Common myeloid progenitor, CD34-positive (primary cell): ENCODE measurements at regions not wholly inside any gene's neighbourhood (a gene's known extent, or its start where the extent isn't known, plus 50 kb on each side); places are given as distances from the start of the nearest gene placed in this dataset.

Experiments used
- CTCF ChIA-PET: fragments of 350-600 bp; sonication (Branson Sonifier 250); formaldehyde crosslinking; loops from one replicate; lab custom pipeline; 2021; ENCODE audit warnings: antibody characterized with exemption; lab: Charles Lee
- POLR2A ChIA-PET: fragments of 350-600 bp; sonication (Branson Sonifier 250); formaldehyde crosslinking; loops from one replicate; lab custom pipeline; 2021; ENCODE audit warnings: antibody characterized with exemption; lab: Charles Lee
- DNase-seq, 3 donors: peaks; one replicate each; pipeline versions ENCODE4 v3.0.0 to v3.0.0-alpha.2; 2013
- H3K27ac ChIP-seq, 2 experiments: 1 replicate in 1 of 2; 2 replicates in 1 of 2; pipeline ENCODE4 v1.7.0; 2013; ENCODE audit warnings: inconsistent platforms in 2 of 2, low read length in 2 of 2, mild to moderate bottlenecking in 2 of 2, low read depth in 1 of 2, moderate library complexity in 1 of 2; ENCODE audit not compliant: severe bottlenecking in 2 of 2, insufficient read depth in 1 of 2, poor library complexity in 1 of 2
- H3K27me3 ChIP-seq, 5 experiments: replicated peaks in 2 of 5; 1 replicate in 3 of 5; 2 replicates in 2 of 5; pipeline versions ENCODE4 v1.6.1 to v1.7.0; 2013; ENCODE audit warnings: low read length in 4 of 5, mild to moderate bottlenecking in 2 of 5, moderate library complexity in 2 of 5, inconsistent platforms in 1 of 5; ENCODE audit not compliant: insufficient read depth in 5 of 5, control insufficient read depth in 4 of 5
- H3K36me3 ChIP-seq, 4 experiments: 1 replicate in 2 of 4; 2 replicates in 2 of 4; pipeline versions ENCODE4 v1.6.1 to v1.7.0; 2013; ENCODE audit warnings: low read length in 3 of 4, control low read depth in 1 of 4, mild to moderate bottlenecking in 1 of 4; ENCODE audit not compliant: control insufficient read depth in 4 of 4, insufficient read depth in 4 of 4
- H3K4me1 ChIP-seq, 4 experiments: 1 replicate in 3 of 4; 2 replicates in 1 of 4; pipeline versions ENCODE4 v1.6.1 to v1.7.1; 2013; ENCODE audit warnings: low read length in 3 of 4, mild to moderate bottlenecking in 3 of 4, control low read depth in 1 of 4, inconsistent platforms in 1 of 4, moderate library complexity in 1 of 4; ENCODE audit not compliant: control insufficient read depth in 4 of 4, insufficient read depth in 4 of 4; ENCODE audit errors: control extremely low read depth in 1 of 4
- H3K4me3 ChIP-seq, 7 experiments: 1 replicate in 4 of 7; 2 replicates in 3 of 7; pipeline versions ENCODE4 v1.5.1 to v1.7.0; 2013; ENCODE audit warnings: mild to moderate bottlenecking in 7 of 7, low read length in 6 of 7, moderate library complexity in 6 of 7, inconsistent platforms in 2 of 7, low read depth in 2 of 7, control low read depth in 1 of 7; ENCODE audit not compliant: insufficient read depth in 4 of 7, control insufficient read depth in 1 of 7; ENCODE audit errors: extremely low read depth in 1 of 7
- H3K9me3 ChIP-seq, 5 experiments: 1 replicate in 4 of 5; 2 replicates in 1 of 5; pipeline versions ENCODE4 v1.6.1 to v1.7.1; 2013; ENCODE audit warnings: low read length in 4 of 5, mild to moderate bottlenecking in 2 of 5, inconsistent platforms in 1 of 5, low read depth in 1 of 5, moderate library complexity in 1 of 5; ENCODE audit not compliant: control insufficient read depth in 4 of 5, insufficient read depth in 2 of 5; ENCODE audit errors: control extremely low read depth in 1 of 5
- WGBS: methylation state at CpG from one replicate; pipeline ENCODE4 v1.1.5; 2013; ENCODE audit not compliant: insufficient coverage; 5-methylcytosine and 5-hydroxymethylcytosine counted together

GRCh38 chr17:11122908-11123307 is 118.1 kb upstream of the SHISA6 start:
- POLR2A ChIA-PET, result no interaction called here
- Histone ChIP-seq H3K9me3 (no peaks in the 10 kb centered on the region), H3K4me3 (no peak overlapping the region), H3K27me3 (no peaks in the 10 kb centered on the region), H3K36me3 (no peaks in the 10 kb centered on the region), H3K4me1 (no peaks in the 10 kb centered on the region), H3K27ac (no peak overlapping the region)
- CTCF ChIA-PET, result no interaction called here
- no peak for DNase-seq
- WGBS, result 100% methylated on average over 1 of the region's 5 CpGs

- no peak overlapping the region for H3K27ac ChIP-seq
- no peaks in the 10 kb centered on the region for H3K36me3 ChIP-seq
- H3K4me1 ChIP-seq, result no peaks in the 10 kb centered on the region
- ChIA-PET POLR2A (no interaction called here), CTCF (no interaction called here)
- 84% methylated on average over 8 of the region's 10 CpGs for WGBS
- H3K27me3 ChIP-seq, result no peaks in the 10 kb centered on the region
- DNase-seq, result no peak
- no peak overlapping the region for H3K4me3 ChIP-seq
- H3K9me3 ChIP-seq, result no peaks in the 10 kb centered on the region
Observed at GRCh38 chr17:11121341-11121985, 119.5 kb upstream of the SHISA6 start.

GRCh38 chr17:11109106-11109505 is 131.9 kb upstream of the SHISA6 start:
- no peak overlapping the region for H3K4me3 ChIP-seq
- H3K27ac ChIP-seq, result no peak overlapping the region
- H3K4me1 ChIP-seq, result no peaks in the 10 kb centered on the region
- POLR2A ChIA-PET, result no interaction called here
- H3K36me3 ChIP-seq, result no peaks in the 10 kb centered on the region
- no peak for DNase-seq
- 96% methylated on average over 3 of the region's 4 CpGs for WGBS
- CTCF ChIA-PET, result no interaction called here
- H3K27me3 ChIP-seq, result no peaks in the 10 kb centered on the region
- no peaks in the 10 kb centered on the region for H3K9me3 ChIP-seq

GRCh38 chr17:11105141-11105540 is 135.9 kb upstream of the SHISA6 start:
- CTCF ChIA-PET, result no interaction called here
- Histone ChIP-seq H3K36me3 (no peaks in the 10 kb centered on the region), H3K27me3 (no peaks in the 10 kb centered on the region), H3K4me3 (no peak overlapping the region), H3K9me3 (no peaks in the 10 kb centered on the region), H3K27ac (no peak overlapping the region), H3K4me1 (no peaks in the 10 kb centered on the region)
- DNase-seq, result no peak
- POLR2A ChIA-PET, result no interaction called here

- H3K36me3 ChIP-seq, result no peaks in the 10 kb centered on the region
- H3K9me3 ChIP-seq, result no peaks in the 10 kb centered on the region
- ChIA-PET POLR2A (no interaction called here), CTCF (no interaction called here)
- H3K27ac ChIP-seq, result no peak overlapping the region
- DNase-seq, result no peak
- H3K4me1 ChIP-seq, result no peaks in the 10 kb centered on the region
- H3K4me3 ChIP-seq, result no peak overlapping the region
- 92% methylated on average over 3 of the region's 3 CpGs for WGBS
- H3K27me3 ChIP-seq, result no peaks in the 10 kb centered on the region
Observed at GRCh38 chr17:11097121-11097520, 143.9 kb upstream of the SHISA6 start.

GRCh38 chr17:11094331-11094730 is 146.7 kb upstream of the SHISA6 start:
- Histone ChIP-seq H3K27me3 (no peaks in the 10 kb centered on the region), H3K4me1 (no peaks in the 10 kb centered on the region), H3K9me3 (no peaks in the 10 kb centered on the region), H3K36me3 (no peaks in the 10 kb centered on the region), H3K27ac (no peak overlapping the region), H3K4me3 (no peak overlapping the region)
- DNase-seq, result no peak
- POLR2A ChIA-PET, result no interaction called here
- WGBS, result 96% methylated on average over 14 of the region's 14 CpGs
- CTCF ChIA-PET, result no interaction called here

- Histone ChIP-seq H3K9me3 (no peaks in the 10 kb centered on the region), H3K27ac (no peak overlapping the region), H3K27me3 (no peaks in the 10 kb centered on the region), H3K4me1 (no peaks in the 10 kb centered on the region), H3K4me3 (no peak overlapping the region), H3K36me3 (no peaks in the 10 kb centered on the region)
- ChIA-PET POLR2A (no interaction called here), CTCF (no interaction called here)
- no peak for DNase-seq
- WGBS, result 94% methylated on average over 6 of the region's 8 CpGs
Observed at GRCh38 chr17:11086646-11087340, 154.2 kb upstream of the SHISA6 start.
